ENCODE measurements at regions not wholly inside any gene's neighbourhood (a gene's known extent, or its start where the extent isn't known, plus 50 kb on each side); places are given as distances from the start of the nearest gene placed in this dataset.

DNA sequence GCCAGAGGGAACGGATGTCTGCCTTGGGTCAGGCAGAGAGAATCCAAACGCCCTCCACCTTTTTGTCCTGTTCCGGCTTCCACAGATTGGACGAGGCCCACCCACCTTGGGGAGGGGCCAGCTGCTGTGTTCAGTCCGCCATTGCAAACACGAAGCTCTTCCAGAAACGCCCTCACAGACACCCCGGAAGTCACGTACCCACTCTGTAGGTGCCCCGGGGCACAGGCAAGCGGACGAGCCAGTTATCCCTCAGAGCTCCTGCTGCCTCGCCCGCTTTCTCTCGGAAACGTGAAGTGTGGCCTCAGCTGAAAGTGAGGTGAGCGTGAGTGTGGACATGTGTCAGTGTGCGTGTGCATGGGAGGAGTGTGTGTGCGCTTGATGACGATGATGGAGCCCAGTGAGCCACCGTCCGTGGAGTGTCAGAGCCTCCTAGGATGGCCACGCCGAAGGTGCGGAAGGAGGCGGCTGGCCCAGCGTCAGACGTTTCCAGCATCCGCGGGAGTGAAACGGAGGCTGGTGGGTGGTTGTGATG is 869.2 kb downstream of the TBC1D22A start:
- intact Hi-C loops (cut with micrococcal nuclease), result loop anchor here (5.0 kb wide), 1 partner anchor 206 kb away; no protein-coding TSS in a partner anchor
- peak overlapping the region; percentile 81 for H2AFZ ChIP-seq (ENCODE audit: low read length)
- H3K27ac ChIP-seq (ENCODE audit: low read length), result peak overlapping the region; percentile 77
- DNase-seq (peak; percentile 91), ATAC-seq (peak; percentile 75)
- ChIA-PET CTCF (interaction anchor here (0.5 to 0.7 kb wide), 3 partner anchors 303 to 786 kb away, joined by 3 to 4 read pairs (median 3); no protein-coding TSS in a partner anchor), POLR2A (ENCODE audit: unreplicated experiment) (interaction anchor here (0.5 kb wide), 1 partner anchor 415 kb away, joined by 25 read pairs; no protein-coding TSS in a partner anchor)
- H3K27me3 ChIP-seq (ENCODE audit: low read length), result no peaks in the 10 kb centered on the region
- peak overlapping the region; percentile 99 for H3K4me2 ChIP-seq (ENCODE audit: low read length)
- no peaks in the 10 kb centered on the region for H3K9me3 ChIP-seq (ENCODE audit: low read length)
- no peaks in the 10 kb centered on the region for H3K9me2 ChIP-seq (replicated peaks; ENCODE audit: low read length)
- H3K4me1 ChIP-seq (ENCODE audit: insufficient read depth, low read length), result peaks cover 29% of the 10 kb centered on the region
- H3K4me3 ChIP-seq (ENCODE audit: low read length), result peak overlapping the region; percentile 97
- TF ChIP-seq EZH2 (IDR thresholded peaks at IDR 0.05; ENCODE audit: low read length, unreplicated experiment) (no peak), EZH2phosphoT487 (IDR thresholded peaks at IDR 0.05; ENCODE audit: borderline replicate concordance, low read length) (no peak)
- TF ChIP-seq, protein P1, sequence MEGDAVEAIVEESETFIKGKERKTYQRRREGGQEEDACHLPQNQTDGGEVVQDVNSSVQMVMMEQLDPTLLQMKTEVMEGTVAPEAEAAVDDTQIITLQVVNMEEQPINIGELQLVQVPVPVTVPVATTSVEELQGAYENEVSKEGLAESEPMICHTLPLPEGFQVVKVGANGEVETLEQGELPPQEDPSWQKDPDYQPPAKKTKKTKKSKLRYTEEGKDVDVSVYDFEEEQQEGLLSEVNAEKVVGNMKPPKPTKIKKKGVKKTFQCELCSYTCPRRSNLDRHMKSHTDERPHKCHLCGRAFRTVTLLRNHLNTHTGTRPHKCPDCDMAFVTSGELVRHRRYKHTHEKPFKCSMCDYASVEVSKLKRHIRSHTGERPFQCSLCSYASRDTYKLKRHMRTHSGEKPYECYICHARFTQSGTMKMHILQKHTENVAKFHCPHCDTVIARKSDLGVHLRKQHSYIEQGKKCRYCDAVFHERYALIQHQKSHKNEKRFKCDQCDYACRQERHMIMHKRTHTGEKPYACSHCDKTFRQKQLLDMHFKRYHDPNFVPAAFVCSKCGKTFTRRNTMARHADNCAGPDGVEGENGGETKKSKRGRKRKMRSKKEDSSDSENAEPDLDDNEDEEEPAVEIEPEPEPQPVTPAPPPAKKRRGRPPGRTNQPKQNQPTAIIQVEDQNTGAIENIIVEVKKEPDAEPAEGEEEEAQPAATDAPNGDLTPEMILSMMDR (conservative IDR thresholded peaks at IDR 0.05; ENCODE audit: low read depth, low read length), result no peak
- TSS peak; percentile 71 for BruUV-seq (replicated peaks)
- peaks cover 16% of the 10 kb centered on the region; the same call in 1 of the 2 replicates for H4K20me1 ChIP-seq (ENCODE audit: low read length)
- H3K79me2 ChIP-seq (ENCODE audit: low read length), result peaks cover 41% of the 10 kb centered on the region
- H3K36me3 ChIP-seq (ENCODE audit: low read depth, low read length), result peaks cover 24% of the 10 kb centered on the region
- H3F3A ChIP-seq (ENCODE audit: low read length, unreplicated experiment), result no peaks in the 10 kb centered on the region
- peak overlapping the region; percentile 82 for H3K9ac ChIP-seq (ENCODE audit: low read length)

- peaks cover 17% of the 10 kb centered on the region for H3K36me3 ChIP-seq (ENCODE audit: low read depth, low read length)
- H3K9ac ChIP-seq (ENCODE audit: low read length), result peak overlapping the region; percentile 82
- H3K27ac ChIP-seq (ENCODE audit: low read length), result peak overlapping the region; percentile 77
- H3K9me3 ChIP-seq (ENCODE audit: low read length), result no peaks in the 10 kb centered on the region
- ATAC-seq, result peak; percentile 40
- DNase-seq, result no peak
- ChIA-PET POLR2A (ENCODE audit: unreplicated experiment) (interaction anchor here (0.5 kb wide), 1 partner anchor 415 kb away, joined by 25 read pairs; no protein-coding TSS in a partner anchor), CTCF (interaction anchor here (0.5 to 0.7 kb wide), 2 partner anchors 24 to 785 kb away, joined by 3 to 5 read pairs; no protein-coding TSS in a partner anchor)
- H3K4me2 ChIP-seq (ENCODE audit: low read length), result peak overlapping the region; percentile 99
- H2AFZ ChIP-seq (ENCODE audit: low read length), result peak overlapping the region; percentile 81
- H3K4me3 ChIP-seq (ENCODE audit: low read length), result peak overlapping the region; percentile 97
- TSS peak; percentile 59 for BruUV-seq (replicated peaks)
- H3K9me2 ChIP-seq (replicated peaks; ENCODE audit: low read length), result no peaks in the 10 kb centered on the region
- no peaks in the 10 kb centered on the region for H3K27me3 ChIP-seq (ENCODE audit: low read length)
- no peaks in the 10 kb centered on the region for H3F3A ChIP-seq (ENCODE audit: low read length, unreplicated experiment)
- H3K4me1 ChIP-seq (ENCODE audit: insufficient read depth, low read length), result peaks cover 29% of the 10 kb centered on the region
- intact Hi-C loops (cut with micrococcal nuclease), result loop anchor here (5.0 kb wide), 1 partner anchor 206 kb away; no protein-coding TSS in a partner anchor
- H3K79me2 ChIP-seq (ENCODE audit: low read length), result peaks cover 41% of the 10 kb centered on the region
- TF ChIP-seq EZH2phosphoT487 (IDR thresholded peaks at IDR 0.05; ENCODE audit: borderline replicate concordance, low read length) (no peak), EZH2 (IDR thresholded peaks at IDR 0.05; ENCODE audit: low read length, unreplicated experiment) (no peak)
- TF ChIP-seq, protein P1 (conservative IDR thresholded peaks at IDR 0.05; ENCODE audit: low read depth, low read length), result no peak
- peaks cover 16% of the 10 kb centered on the region; the same call in 1 of the 2 replicates for H4K20me1 ChIP-seq (ENCODE audit: low read length)
Observed at GRCh38 chr22:47630741-47631534, 868.5 kb downstream of the TBC1D22A start.

Measured in PC-3 (cell line).